AG04449 (cell line): ENCODE measurements at regions not wholly inside any gene's neighbourhood (a gene's known extent, or its start where the extent isn't known, plus 50 kb on each side); places are given as distances from the start of the nearest gene placed in this dataset.

Source experiments
- CTCF ChIA-PET: fragments of 350-600 bp; formaldehyde crosslinking; extraction: SDS; loops from one replicate; lab custom pipeline; 2021; ENCODE audit warnings: antibody characterized with exemption; lab: Yijun Ruan, JAX
- POLR2A ChIA-PET: fragments of 400-600, 350-600 bp; formaldehyde crosslinking; extraction: SDS; loops from one replicate; lab custom pipeline; 2020; ENCODE audit warnings: antibody characterized with exemption, inconsistent platforms; lab: Yijun Ruan, JAX
- DNase-seq: peaks from one replicate; pipeline ENCODE4 v3.0.0-alpha.2; 2010; ENCODE audit warnings: low read depth, low spot score
- H3K4me3 ChIP-seq: 2 replicates; pipeline ENCODE4 v1.5.1; 2011; ENCODE audit warnings: low read depth, mild to moderate bottlenecking, control low read depth, low read length
- TF ChIP-seq, protein P1 (sequence below): IDR thresholded peaks from one replicate; pipeline ENCODE4 v1.5.1; 2011; ENCODE audit warnings: mild to moderate bottlenecking, moderate library complexity, low read length, control low read depth, inconsistent platforms; ENCODE audit not compliant: insufficient read depth; ENCODE audit errors: missing control alignments

DNA sequence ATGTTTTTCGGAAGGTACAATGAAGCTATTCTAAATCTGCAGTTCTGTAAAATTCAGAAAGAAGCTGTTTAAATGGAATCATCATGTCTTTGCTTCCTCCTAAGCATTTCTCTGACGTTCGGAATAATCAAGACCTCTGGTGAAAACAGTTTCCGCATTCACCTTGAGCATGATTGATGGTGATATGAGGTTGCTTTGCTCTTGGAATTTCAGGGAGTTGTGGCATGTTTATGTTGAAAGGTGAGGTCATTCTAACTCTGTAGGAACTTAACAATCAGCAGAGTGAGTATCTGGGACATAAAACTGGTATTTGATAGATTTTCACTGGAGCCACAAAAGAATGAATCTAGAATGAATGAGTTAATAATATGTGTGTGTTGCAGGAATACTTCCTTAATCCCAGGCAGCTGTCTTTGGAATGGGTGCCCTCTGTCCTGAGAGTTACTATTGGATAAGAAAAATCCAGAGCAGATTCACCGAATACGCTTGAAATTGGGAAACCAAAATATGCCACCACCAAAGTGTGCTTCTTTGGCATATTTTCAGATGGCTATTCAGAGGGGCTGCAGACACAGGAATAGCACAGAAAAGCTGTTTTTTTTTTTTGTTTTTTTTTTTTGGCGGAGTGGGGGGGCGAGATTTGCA, 599.1 kb downstream of the CCER1 start:
- DNase-seq, result no peak
- POLR2A ChIA-PET, result no interaction called here
- CTCF ChIA-PET, result interaction anchor here (0.6 kb wide), 1 partner anchor 158 kb away, joined by 3 read pairs; no protein-coding TSS in a partner anchor
- H3K4me3 ChIP-seq, result no peak overlapping the region
- TF ChIP-seq, protein P1, sequence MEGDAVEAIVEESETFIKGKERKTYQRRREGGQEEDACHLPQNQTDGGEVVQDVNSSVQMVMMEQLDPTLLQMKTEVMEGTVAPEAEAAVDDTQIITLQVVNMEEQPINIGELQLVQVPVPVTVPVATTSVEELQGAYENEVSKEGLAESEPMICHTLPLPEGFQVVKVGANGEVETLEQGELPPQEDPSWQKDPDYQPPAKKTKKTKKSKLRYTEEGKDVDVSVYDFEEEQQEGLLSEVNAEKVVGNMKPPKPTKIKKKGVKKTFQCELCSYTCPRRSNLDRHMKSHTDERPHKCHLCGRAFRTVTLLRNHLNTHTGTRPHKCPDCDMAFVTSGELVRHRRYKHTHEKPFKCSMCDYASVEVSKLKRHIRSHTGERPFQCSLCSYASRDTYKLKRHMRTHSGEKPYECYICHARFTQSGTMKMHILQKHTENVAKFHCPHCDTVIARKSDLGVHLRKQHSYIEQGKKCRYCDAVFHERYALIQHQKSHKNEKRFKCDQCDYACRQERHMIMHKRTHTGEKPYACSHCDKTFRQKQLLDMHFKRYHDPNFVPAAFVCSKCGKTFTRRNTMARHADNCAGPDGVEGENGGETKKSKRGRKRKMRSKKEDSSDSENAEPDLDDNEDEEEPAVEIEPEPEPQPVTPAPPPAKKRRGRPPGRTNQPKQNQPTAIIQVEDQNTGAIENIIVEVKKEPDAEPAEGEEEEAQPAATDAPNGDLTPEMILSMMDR, result no peak

DNA sequence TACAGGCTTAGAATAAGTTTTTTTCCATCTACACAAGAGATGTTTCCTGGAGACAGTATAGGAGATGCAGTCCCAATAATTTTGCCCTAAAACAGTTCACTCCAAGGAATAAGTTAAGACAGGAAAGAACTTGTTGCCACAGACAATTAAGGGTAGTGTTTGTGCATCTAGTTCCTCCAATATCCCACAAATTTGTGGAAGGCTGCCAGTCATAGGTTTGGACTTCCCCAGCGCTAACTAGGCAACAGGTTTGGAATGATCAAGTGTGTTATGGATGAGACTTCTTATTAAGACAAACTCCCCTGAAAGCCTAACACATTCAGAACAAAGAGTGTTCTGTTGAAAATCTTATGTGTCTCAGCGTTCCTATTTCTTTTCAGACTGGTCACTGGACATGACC, 611.0 kb downstream of the CCER1 start:
- no peak for DNase-seq
- CTCF ChIA-PET, result no interaction called here
- no peak overlapping the region for H3K4me3 ChIP-seq
- POLR2A ChIA-PET, result no interaction called here
- TF ChIP-seq, protein P1, result no peak

DNA sequence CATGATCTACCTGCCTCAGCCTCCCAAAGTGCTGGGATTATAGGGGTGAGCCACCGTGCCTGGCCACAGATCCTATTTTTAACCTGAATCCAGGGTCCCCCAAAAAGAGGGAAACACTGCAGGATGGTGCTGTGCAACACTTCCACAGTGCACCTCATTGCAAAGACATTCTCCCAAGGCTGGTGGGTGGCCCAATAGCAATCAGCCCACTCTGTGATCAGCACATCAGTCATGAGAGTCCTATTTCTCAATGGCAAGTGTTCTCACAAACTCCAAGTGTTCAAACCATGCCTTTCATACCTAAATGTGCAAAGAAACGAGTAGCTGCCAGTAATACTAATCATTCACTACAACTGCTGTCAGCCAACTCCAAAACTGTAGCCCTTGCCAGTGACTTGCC, 612.9 kb downstream of the CCER1 start:
- ChIA-PET CTCF (no interaction called here), POLR2A (no interaction called here)
- TF ChIP-seq, protein P1, result no peak

DNA sequence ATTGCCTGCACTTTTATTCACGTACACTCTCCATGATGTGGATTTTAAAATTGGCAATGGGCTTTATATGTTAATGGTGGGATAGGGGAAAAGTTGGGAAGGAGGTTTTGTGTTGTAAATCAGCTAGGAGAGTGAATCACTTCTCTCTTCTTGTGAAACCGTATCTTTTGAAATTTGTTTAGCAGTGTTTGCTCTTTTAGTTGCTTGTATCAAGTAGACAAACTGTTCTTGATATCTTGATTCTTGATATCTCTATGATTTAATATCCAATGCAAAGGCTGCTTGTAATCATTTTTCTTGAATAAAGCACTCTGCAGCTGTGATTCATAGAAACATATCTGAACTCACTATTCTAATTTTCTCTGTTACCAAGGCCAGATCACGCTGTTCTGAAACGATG, 615.1 kb downstream of the CCER1 start:
- no peak for DNase-seq
- TF ChIP-seq, protein P1, result no peak
- H3K4me3 ChIP-seq, result no peak overlapping the region
- ChIA-PET POLR2A (no interaction called here), CTCF (no interaction called here)

More for the DNA sequence above, 612.9 kb downstream of the CCER1 start:
- DNase-seq, result no peak
- H3K4me3 ChIP-seq, result no peak overlapping the region

DNA sequence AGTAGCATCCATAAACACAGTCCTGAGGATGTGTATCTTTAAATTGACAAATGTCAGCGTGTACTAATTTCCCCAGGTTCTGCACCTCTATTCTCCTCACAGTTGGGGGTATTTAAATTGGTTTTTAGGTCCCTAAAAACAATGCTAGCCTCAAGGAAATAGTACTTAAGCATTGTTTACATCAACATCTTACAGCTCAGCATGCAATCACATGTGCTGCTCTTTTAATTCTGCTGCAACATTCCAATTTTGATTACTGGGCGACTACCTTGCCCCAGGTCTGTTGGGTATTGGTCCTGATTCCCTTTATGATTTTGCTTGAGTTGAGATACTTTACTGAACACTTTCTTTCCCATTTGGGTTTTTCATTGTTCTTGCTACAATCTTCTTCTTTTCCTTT, 616.6 kb downstream of the CCER1 start:
- ChIA-PET CTCF (no interaction called here), POLR2A (no interaction called here)
- TF ChIP-seq, protein P1, result no peak
- no peak overlapping the region for H3K4me3 ChIP-seq
- DNase-seq, result no peak

DNA sequence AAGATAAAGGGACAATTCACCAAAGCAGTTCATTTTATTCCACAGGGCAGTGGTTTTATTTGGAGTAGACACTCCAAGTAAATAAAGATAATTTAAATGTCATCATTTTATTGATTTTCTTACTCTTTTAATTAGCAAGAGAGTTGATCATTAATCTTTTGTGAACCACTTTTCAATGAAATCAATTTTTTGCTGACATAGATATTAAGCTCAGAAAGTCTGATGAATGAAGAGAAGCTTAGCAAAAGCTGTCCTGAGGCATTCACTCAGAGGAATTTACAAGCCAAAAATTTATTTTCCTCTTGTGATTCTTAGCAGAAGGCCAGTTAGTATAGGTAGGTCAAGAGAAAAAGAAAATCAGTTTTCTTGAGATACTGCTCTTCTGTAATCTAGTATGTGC, 618.0 kb downstream of the CCER1 start:
- H3K4me3 ChIP-seq, result no peak overlapping the region
- DNase-seq, result no peak
- ChIA-PET POLR2A (no interaction called here), CTCF (no interaction called here)
- TF ChIP-seq, protein P1, result no peak
